HepG2 (cell line): ENCODE measurements at regions not wholly inside any gene's neighbourhood (a gene's known extent, or its start where the extent isn't known, plus 50 kb on each side); places are given as distances from the start of the nearest gene placed in this dataset.
A peak's percentile ranks its signal among the peaks of the same experiment; 100 is the strongest.

ENCODE experiments used
- ATAC-seq: fragments of 200-7000 bp; cut with Tn5 transposase; 3 replicates; pipeline ENCODE4 v1.9.1; 2020; ENCODE audit warnings: mild to moderate bottlenecking, moderate library complexity
- BruUV-seq: library from RNA; stranded (reverse); fragments of 400-500 nt; replicated peaks from 2 replicates; lab custom pipeline; 2021; lab: Mats Ljungman, UMichigan
- CTCF ChIA-PET: fragments of 300-600 bp; formaldehyde crosslinking; extraction: SDS; loops from one replicate; lab custom pipeline; 2021; ENCODE audit warnings: low total read pairs, inconsistent platforms, low intra/inter-chr PET ratio; lab: Yijun Ruan, JAX
- POLR2A ChIA-PET: fragments of 350-600 bp; sonication (Branson Sonifier 250); formaldehyde crosslinking; loops from one replicate; lab custom pipeline; 2020; ENCODE audit warnings: antibody characterized with exemption, inconsistent platforms; lab: Yijun Ruan, JAX
- DNase-seq: peaks from one replicate; pipeline ENCODE4 v3.0.0-alpha.2; 2015; ENCODE audit warnings: low spot score
- FAIRE-seq: peaks from 3 replicates; lab custom pipeline; 2011; peaks lifted over from hg19 to GRCh38; lab: Jason Lieb, UNC
- H2AFZ ChIP-seq: one replicate; pipeline ENCODE4 v1.6.1; 2011; ENCODE audit warnings: low read length, inconsistent platforms
- H3K27ac ChIP-seq: fragments of 300-600 bp; 3 replicates; pipeline ENCODE4 v1.8.0; 2011; ENCODE audit warnings: mixed run types, mild to moderate bottlenecking, mixed read lengths, low read length, inconsistent platforms; ENCODE audit not compliant: insufficient read depth; ENCODE audit errors: extremely low read length
- H3K27me3 ChIP-seq, 2 experiments: fragments of 200-600 bp in 1 of 2; 2 replicates in 1 of 2; 3 replicates in 1 of 2; pipeline versions ENCODE4 v1.6.0 to v1.8.0; 2011; ENCODE audit warnings: low read length in 2 of 2, mild to moderate bottlenecking in 2 of 2, moderate library complexity in 2 of 2, inconsistent platforms in 1 of 2; ENCODE audit not compliant: insufficient read depth in 2 of 2, control insufficient read depth in 1 of 2
- H3K36me3 ChIP-seq, 2 experiments: fragments of 200-600 bp in 1 of 2; replicated peaks in 1 of 2; 2 replicates in 1 of 2; 3 replicates in 1 of 2; pipeline versions ENCODE4 v1.5.1 to v1.8.0; 2011; ENCODE audit warnings: low read length in 2 of 2, inconsistent platforms in 1 of 2; ENCODE audit not compliant: insufficient read depth in 2 of 2, control insufficient read depth in 1 of 2
- H3K4me1 ChIP-seq: 2 replicates; pipeline ENCODE4 v1.5.1; 2012; ENCODE audit warnings: low read length, inconsistent platforms; ENCODE audit not compliant: insufficient read depth
- H3K4me2 ChIP-seq: 2 replicates; pipeline ENCODE4 v1.6.0; 2011; ENCODE audit warnings: low read depth, low read length, inconsistent platforms
- H3K4me3 ChIP-seq, 3 experiments: fragments of 200-600 bp in 1 of 3; sonication (generic), shearing (Covaris generic) in 1 of 3; replicated peaks in 1 of 3; 2 replicates each; pipeline ENCODE4 v1.5.1; 2011 to 2016; ENCODE audit warnings: low read length in 3 of 3, inconsistent platforms in 2 of 3, low read depth in 2 of 3, mild to moderate bottlenecking in 2 of 3, control low read depth in 1 of 3, mixed read lengths in 1 of 3; ENCODE audit not compliant: insufficient read depth in 1 of 3
- H3K79me2 ChIP-seq: one replicate; pipeline ENCODE4 v1.6.1; 2011; ENCODE audit warnings: low read length, inconsistent platforms; ENCODE audit not compliant: insufficient read depth
- H3K9ac ChIP-seq: 2 replicates; pipeline ENCODE4 v1.6.0; 2011; ENCODE audit warnings: mild to moderate bottlenecking, low read depth, low read length, inconsistent platforms; ENCODE audit not compliant: insufficient read depth
- H3K9me3 ChIP-seq: 2 replicates; pipeline ENCODE4 v1.5.1; 2012; ENCODE audit warnings: mild to moderate bottlenecking, low read length
- H4K20me1 ChIP-seq: 2 replicates; pipeline ENCODE4 v1.6.0; 2011; ENCODE audit warnings: inconsistent platforms, mild to moderate bottlenecking, low read length, moderate library complexity; ENCODE audit not compliant: insufficient read depth
- ATF1 ChIP-seq: IDR thresholded peaks from 2 replicates; pipeline ENCODE4 v1.6.1; 2016; ENCODE audit warnings: mild to moderate bottlenecking, control low read depth
- FOXO4 ChIP-seq: sonication (generic); formaldehyde crosslinking; conservative IDR thresholded peaks from 2 replicates; pipeline ENCODE4 v1.8.1; 2023; ENCODE audit warnings: missing genetic modification reagents
- GATAD2A ChIP-seq: IDR thresholded peaks from 2 replicates; pipeline ENCODE4 v1.6.1; 2016
- HMG20A ChIP-seq: IDR thresholded peaks from 2 replicates; pipeline ENCODE4 v1.6.1; 2016; ENCODE audit warnings: borderline replicate concordance
- MAFF ChIP-seq: IDR thresholded peaks from 2 replicates; pipeline ENCODE4 v1.6.1; 2011; ENCODE audit warnings: low read depth, low read length, improper control_type of control experiment
- MAFK ChIP-seq, 2 experiments: IDR thresholded peaks in 1 of 2; conservative IDR thresholded peaks in 1 of 2; 2 replicates each; pipeline ENCODE4 v1.6.1; 2011; ENCODE audit warnings: improper control_type of control experiment in 2 of 2, low read length in 2 of 2
- NFE2L2 ChIP-seq: fragments of 150-350 bp; IDR thresholded peaks from 2 replicates; pipeline ENCODE4 v1.6.1; 2014; ENCODE audit warnings: low read length
- SOX5 ChIP-seq: IDR thresholded peaks from 2 replicates; pipeline ENCODE4 v1.6.1; 2016; ENCODE audit warnings: borderline replicate concordance
- SOX6 ChIP-seq, 2 experiments: fragments of 450-650 bp in 1 of 2; sonication (generic) in 1 of 2; formaldehyde crosslinking in 1 of 2; IDR thresholded peaks; 2 replicates each; pipeline versions ENCODE4 v1.4.0 to v1.6.1; 2017 to 2020; ENCODE audit warnings: antibody characterized with exemption in 1 of 2, mild to moderate bottlenecking in 1 of 2, missing genetic modification reagents in 1 of 2
- TARDBP ChIP-seq: sonication (generic); formaldehyde crosslinking; IDR thresholded peaks from 2 replicates; pipeline ENCODE4 v1.8.0; 2022; ENCODE audit warnings: mild to moderate bottlenecking, missing genetic modification reagents
- TBX2 ChIP-seq: sonication (generic); formaldehyde crosslinking; IDR thresholded peaks from 2 replicates; pipeline ENCODE4 v1.5.0; 2020; ENCODE audit warnings: missing genetic modification reagents, mild to moderate bottlenecking, borderline replicate concordance
- ZBTB38 ChIP-seq: sonication (generic); formaldehyde crosslinking; IDR thresholded peaks from 2 replicates; pipeline ENCODE4 v1.5.1; 2020; ENCODE audit warnings: mild to moderate bottlenecking, missing genetic modification reagents
- ZNF670 ChIP-seq: sonication (generic); formaldehyde crosslinking; IDR thresholded peaks from 2 replicates; pipeline ENCODE4 v1.8.0; 2022; ENCODE audit warnings: mild to moderate bottlenecking, missing genetic modification reagents, borderline replicate concordance
- WGBS: methylation state at CpG from one replicate; pipeline ENCODE4 v1.1.6; 2017; ENCODE audit warnings: low lambda C conversion rate; 5-methylcytosine and 5-hydroxymethylcytosine counted together
- in situ Hi-C: cut with HindIII; loops from 2 replicates; pipeline ENCODE4 v1.10.0; 2017; ENCODE audit warnings: low pct_unique_long_range_greater_than_20kb; ENCODE audit not compliant: extremely low pct_ligation_motif_present
- intact Hi-C: fragments of 100-400 bp; cut with micrococcal nuclease; formaldehyde crosslinking; loops from one replicate; pipeline ENCODE4 v1.10.0; 2022; ENCODE audit not compliant: unreplicated experiment
- TF ChIP-seq, protein P1 (sequence below): IDR thresholded peaks from 2 replicates; pipeline ENCODE4 v1.6.1; 2016; ENCODE audit warnings: missing genetic modification reagents, missing compliant biosample characterization
- TF ChIP-seq, protein P2 (sequence below): sonication (generic); formaldehyde crosslinking; IDR thresholded peaks from 2 replicates; pipeline ENCODE4 v1.4.0; 2020; ENCODE audit warnings: missing genetic modification reagents, mild to moderate bottlenecking, borderline replicate concordance
- TF ChIP-seq, protein P3 (sequence below): IDR thresholded peaks from 2 replicates; pipeline ENCODE4 v1.6.1; 2012; ENCODE audit warnings: inconsistent platforms

- Histone ChIP-seq H3K4me2 (no peak overlapping the region), H3K9me3 (no peaks in the 10 kb centered on the region), H3K79me2 (no peaks in the 10 kb centered on the region), H3K4me3 (no peak overlapping the region), H3K27me3 (no peaks in the 10 kb centered on the region), H4K20me1 (no peaks in the 10 kb centered on the region), H3K27ac (peak overlapping the region; percentile 60), H2AFZ (no peak overlapping the region), H3K9ac (no peak overlapping the region), H3K4me1 (peaks cover 54% of the 10 kb centered on the region), H3K36me3 (no peaks in the 10 kb centered on the region)
- no TSS peak for BruUV-seq
- ChIA-PET CTCF (no interaction called here), POLR2A (interaction anchor here (1.1 kb wide), 1 partner anchor 10 kb away, joined by 3 read pairs; no protein-coding TSS in a partner anchor)
- WGBS = over 99% methylated on average over 4 of the region's 4 CpGs
- intact Hi-C loops = no loop called here
- DNase-seq (no peak), ATAC-seq (no peak), FAIRE-seq (no peak)
- TF ChIP-seq GATAD2A (CRISPR knock-in tag) = no peak
- peak; percentile 57; a peak in 3 of 4 replicates for TF ChIP-seq MAFK (conservative IDR thresholded peaks at IDR 0.05 in 1 of 2, IDR thresholded peaks at IDR 0.05 in 1 of 2; ENCODE audit: low read length in 2 of 2)
- TF ChIP-seq MAFF = 0 out of 2 replicates have a peak, but pooled peaks have one; percentile 34
- in situ Hi-C loops = no loop called here
These were observed 77.4 kb downstream of the PSMG1 start for GRCh38 chr21:39105836-39106235.

GRCh38 chr21:39105341-39105765 lies 77.9 kb downstream of the PSMG1 start:
- Histone ChIP-seq H3K4me2 (no peak overlapping the region), H3K9ac (peak overlapping the region; percentile 19; the same call in 1 of the 2 replicates), H2AFZ (peak overlapping the region; percentile 31), H3K4me3 (no peak overlapping the region), H4K20me1 (no peaks in the 10 kb centered on the region), H3K9me3 (no peaks in the 10 kb centered on the region), H3K27ac (peak overlapping the region; percentile 60), H3K79me2 (no peaks in the 10 kb centered on the region), H3K27me3 (no peaks in the 10 kb centered on the region), H3K36me3 (no peaks in the 10 kb centered on the region), H3K4me1 (peaks cover 54% of the 10 kb centered on the region)
- POLR2A ChIA-PET = interaction anchor here (1.1 kb wide), 1 partner anchor 10 kb away, joined by 3 read pairs; no protein-coding TSS in a partner anchor
- ATAC-seq (peak; percentile 68), DNase-seq (peak; percentile 76), FAIRE-seq (no peak)
- intact Hi-C loops = no loop called here
- BruUV-seq = no TSS peak
- in situ Hi-C loops = no loop called here
- CTCF ChIA-PET = no interaction called here
- 28% methylated on average over 5 of the region's 5 CpGs for WGBS
- TF ChIP-seq ZNF670 (CRISPR knock-in tag) (no peak), GATAD2A (CRISPR knock-in tag) (peak; percentile 53; the same call in 1 of the 2 replicates), SOX5 (peak; percentile 56; the same call in 1 of the 2 replicates), HMG20A (CRISPR knock-in tag) (peak; percentile 35; the same call in 1 of the 2 replicates), TBX2 (CRISPR knock-in tag) (peak; percentile 34; the same call in 1 of the 2 replicates), ATF1 (CRISPR knock-in tag) (peak; percentile 17; the same call in 1 of the 2 replicates), ZBTB38 (CRISPR knock-in tag) (no peak), FOXO4 (no peak), TARDBP (CRISPR knock-in tag) (0 out of 2 replicates have a peak, but pooled peaks have one; percentile 16), SOX6 (IDR thresholded peaks at IDR 0.05) (no peak), SOX6 (CRISPR knock-in tag; IDR thresholded peaks at IDR 0.05) (0 out of 2 replicates have a peak, but pooled peaks have one; percentile 34), NFE2L2 (peak; percentile 79)
- TF ChIP-seq, protein P1, sequence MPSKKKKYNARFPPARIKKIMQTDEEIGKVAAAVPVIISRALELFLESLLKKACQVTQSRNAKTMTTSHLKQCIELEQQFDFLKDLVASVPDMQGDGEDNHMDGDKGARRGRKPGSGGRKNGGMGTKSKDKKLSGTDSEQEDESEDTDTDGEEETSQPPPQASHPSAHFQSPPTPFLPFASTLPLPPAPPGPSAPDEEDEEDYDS (CRISPR knock-in tag) = 0 out of 2 replicates have a peak, but pooled peaks have one; percentile 16
- TF ChIP-seq, protein P2, sequence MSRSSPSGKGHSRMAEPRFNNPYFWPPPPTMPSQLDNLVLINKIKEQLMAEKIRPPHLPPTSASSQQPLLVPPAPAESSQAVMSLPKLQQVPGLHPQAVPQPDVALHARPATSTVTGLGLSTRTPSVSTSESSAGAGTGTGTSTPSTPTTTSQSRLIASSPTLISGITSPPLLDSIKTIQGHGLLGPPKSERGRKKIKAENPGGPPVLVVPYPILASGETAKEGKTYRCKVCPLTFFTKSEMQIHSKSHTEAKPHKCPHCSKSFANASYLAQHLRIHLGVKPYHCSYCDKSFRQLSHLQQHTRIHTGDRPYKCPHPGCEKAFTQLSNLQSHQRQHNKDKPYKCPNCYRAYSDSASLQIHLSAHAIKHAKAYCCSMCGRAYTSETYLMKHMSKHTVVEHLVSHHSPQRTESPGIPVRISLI = peak; percentile 83; the same call in 1 of the 2 replicates
- TF ChIP-seq, protein P3, sequence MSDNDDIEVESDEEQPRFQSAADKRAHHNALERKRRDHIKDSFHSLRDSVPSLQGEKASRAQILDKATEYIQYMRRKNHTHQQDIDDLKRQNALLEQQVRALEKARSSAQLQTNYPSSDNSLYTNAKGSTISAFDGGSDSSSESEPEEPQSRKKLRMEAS = peak; percentile 40; the same call in 1 of the 2 replicates
